GM18498 (cell line): ENCODE measurements at regions not wholly inside any gene's neighbourhood (a gene's known extent, or its start where the extent isn't known, plus 50 kb on each side); places are given as distances from the start of the nearest gene placed in this dataset.
"Not testable (repeated sequence)": the region's sequence is repeated elsewhere in the genome, so short reads cannot be mapped to it uniquely, and the experiment has no call there.

Experiments used
- ATAC-seq: cut with Tn5 transposase; IDR thresholded peaks from one replicate; pipeline ENCODE4 v1.9.1; 2021; ENCODE audit warnings: mild to moderate bottlenecking, moderate library complexity; ENCODE audit not compliant: unreplicated experiment

DNA sequence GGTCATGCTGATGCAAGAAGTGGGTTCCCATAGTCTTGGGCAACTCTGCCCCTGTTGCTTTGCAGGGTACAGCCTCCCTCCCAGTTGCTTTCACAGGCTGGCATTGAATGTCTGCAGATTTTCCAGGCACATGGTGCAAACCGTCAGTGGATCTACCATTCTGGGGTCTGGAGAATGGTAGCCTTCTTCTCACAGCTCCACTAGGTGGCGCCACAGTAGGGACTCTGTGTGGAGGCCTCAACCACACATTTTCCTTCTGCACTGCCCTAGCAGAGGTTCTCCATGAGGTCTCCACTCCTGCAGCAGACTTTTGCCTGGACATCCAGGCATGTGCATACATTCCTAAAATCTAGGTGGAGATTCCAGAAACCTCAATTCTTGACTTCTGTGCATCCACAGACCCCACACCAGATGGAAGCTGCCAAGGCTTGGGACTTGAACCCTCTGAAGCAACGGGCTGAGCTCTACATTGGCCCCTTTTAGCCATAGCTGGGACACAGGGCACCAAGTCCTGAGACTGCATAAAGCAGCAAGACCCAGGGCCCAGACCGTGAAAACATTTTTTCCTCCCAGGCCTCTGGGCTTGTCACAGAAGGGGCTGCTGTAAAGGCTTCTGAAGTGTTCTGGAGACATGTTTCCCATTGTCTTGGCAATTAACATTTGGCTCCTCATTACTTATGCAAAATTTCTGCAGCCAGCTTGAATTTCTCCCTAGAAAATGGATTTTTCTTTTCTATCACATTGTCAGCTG, 466.2 kb upstream of the PBX1 start:
- ATAC-seq: no peak

DNA sequence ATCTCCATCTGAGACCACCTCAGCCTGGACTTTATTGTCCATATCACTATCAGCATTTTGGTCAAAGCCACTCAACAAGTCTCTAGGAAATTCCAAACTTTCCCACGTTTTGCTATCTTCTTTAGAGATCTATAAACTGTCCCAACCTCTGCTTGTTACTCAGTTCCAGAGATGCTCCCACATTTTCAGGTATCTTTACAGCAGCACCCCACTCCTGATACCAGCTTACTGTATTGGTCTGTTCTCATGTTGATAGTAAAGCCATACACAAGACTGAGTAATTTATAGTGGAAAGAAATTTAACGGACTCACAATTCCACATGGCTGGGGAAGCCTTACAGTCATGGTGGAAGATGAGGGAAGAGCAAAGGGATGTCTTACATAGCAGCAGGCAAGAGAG, 465.4 kb upstream of the PBX1 start:
- no peak for ATAC-seq

DNA sequence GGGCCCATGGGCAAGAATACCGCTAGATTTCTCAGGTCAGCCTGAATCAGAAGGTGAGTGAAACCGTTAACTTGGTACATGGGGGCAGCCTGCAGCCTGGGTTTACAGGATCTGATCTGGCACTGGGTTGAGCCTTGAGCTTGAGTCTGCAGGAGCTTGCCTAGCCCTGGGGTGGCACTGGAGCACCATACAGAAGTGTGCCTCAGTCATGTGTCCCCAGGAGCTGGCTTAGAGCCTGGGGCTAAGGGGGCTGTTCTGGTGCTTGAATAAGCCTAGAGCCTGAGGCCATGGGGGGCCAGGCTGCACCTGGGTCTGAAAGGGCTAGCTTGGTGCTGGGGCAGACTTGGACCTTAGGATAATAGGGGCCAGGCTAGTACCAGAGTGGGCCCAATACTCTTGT, 457.2 kb upstream of the PBX1 start:
- no peak for ATAC-seq

DNA sequence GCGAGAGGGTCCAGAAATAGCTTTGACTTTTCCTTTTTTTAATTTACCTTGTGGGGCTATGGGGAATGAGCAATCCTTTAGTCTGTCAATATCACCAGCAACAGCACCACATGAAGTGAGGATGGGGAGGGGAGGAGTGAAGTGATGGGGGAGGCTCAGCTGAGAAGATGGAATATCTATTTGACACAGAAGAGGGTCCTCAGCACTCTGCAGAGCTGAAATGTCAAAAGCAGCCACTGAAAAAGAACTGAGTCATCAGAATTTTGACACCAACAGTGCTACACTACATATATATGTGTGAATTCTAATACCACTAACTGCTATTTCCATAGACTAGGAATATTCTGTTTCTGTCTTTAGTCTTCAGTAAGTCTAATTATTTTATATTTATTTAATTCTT, 427.0 kb upstream of the PBX1 start:
- no peak for ATAC-seq

DNA sequence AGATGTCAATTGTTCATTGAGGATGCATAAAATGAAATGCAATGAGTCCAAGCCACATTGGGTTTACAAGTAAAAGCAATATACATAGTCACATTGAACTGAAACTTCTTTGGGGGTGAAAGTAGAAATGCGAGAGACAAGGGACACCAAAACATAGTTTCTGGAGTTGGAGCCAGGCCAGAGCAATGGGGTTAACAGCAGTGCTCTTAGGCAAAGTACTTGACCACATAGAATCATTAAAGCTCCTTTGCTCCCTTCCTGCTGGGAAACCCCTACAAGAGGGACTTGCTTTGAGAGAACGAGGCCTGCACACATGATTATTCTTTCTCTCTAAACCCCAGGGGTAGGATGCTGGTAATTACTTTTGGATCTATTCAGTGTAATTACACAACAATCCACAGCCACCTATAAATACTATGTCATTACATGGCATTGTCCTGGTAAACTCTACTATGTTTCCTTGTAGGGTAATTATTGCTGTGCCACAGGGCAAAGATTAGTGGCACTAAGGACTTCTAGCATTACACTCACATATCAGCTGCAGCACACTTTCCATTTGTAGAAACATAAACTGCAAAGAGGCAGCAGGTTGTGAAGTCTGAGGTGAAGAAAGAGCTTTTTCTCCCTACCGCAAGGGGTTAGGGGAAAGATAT, 421.6 kb upstream of the PBX1 start:
- ATAC-seq: peak; percentile 50

DNA sequence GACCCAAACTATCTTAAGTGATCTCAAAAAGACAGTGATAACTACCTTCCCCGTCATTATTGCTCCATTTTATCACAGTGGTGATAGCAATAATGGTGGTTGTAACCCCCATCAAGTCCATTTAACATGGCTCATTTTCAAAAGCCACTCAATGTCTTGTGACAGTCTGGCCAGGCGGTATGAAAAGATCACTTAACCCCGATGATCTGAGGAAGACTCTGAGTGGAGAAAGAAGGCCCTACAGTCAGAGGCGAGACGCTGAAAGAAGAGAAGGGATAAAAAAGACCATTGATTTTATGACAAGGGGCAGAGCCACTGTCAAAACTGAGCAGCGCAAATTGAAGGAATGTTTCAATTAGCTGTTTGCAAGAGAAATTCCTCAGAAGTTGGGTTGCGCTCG, 417.2 kb upstream of the PBX1 start:
- no peak for ATAC-seq

DNA sequence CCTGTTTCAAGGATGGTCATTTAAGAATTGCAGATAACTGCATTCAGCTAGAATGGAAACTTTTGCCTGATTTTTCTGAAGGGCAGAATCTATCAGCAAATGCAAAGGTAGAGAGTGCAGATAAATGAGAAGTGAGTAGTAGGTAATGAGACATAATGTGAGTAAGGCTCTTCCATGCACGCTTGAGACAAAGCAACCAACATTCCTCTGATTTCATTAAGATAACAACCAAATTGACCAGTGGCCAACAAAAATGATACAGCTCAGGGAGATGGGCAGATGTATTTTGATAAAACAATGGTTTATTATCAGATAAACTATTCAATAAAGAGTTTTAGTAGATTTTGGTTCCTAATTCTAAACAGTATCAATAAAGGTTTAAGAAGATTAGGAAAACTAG, 404.4 kb upstream of the PBX1 start:
- no peak for ATAC-seq

DNA sequence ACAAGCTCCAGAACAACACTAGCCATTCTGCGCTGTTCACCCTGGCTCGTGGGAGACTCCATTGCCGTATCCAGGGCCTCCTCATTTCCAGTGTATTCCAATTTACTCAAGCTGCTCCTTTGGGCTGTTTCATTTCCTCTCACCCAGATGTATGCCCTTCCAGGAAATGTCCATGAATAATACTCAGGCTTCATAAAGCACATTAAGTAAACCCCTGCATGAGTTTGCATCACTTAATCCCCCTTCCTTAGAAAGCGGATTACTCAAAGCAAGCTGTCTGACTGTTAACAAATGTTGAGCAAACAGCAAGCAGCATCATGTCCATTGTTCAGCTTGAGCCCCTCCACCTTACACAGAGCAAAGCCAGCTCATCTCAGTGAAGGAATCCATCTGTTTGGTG, 403.6 kb upstream of the PBX1 start:
- no peak for ATAC-seq

DNA sequence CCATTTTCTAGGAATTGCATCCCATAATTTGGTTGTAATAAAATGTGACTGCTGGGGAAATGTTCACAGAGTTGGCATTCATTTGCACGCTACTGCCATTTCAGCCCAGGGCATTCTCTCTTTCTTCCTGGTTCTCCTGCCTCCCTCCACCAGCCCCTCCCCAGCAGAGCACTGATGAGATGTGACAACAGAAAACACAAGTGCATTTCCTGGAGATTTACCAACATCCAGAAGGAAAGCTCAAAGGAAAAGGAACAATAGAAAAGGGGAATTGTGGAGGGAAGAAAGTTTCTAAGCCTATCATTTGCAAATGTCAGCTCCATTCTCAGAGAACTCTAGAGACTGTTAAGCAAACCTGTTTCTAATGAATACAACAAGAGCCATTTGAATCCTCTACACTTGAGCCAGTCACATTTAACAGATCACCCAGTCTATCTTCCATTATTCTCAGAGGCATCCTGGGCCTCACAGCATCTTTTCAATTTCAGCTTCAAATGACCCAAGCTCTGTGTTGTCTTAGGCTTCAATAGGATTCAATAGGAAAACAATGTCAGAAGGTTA, 395.6 kb upstream of the PBX1 start:
- no peak for ATAC-seq

DNA sequence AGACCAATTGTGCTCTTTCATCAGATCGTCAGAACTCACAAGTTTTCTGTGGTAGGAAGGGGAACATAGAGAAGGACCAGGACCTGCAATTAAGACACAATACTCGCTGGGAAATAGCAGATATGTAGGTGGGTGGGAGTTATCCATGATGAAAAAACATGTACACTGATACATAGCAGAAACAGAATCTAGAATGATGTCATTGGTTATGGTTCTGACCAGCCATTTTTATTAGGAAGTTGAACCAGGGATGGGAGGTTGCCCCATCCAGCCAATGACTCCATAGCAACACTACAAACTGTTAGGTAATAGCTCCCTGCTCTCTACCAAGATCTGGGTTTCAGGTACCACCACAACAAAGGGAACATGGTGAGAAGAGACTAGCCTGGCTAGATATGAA, 393.5 kb upstream of the PBX1 start:
- no peak for ATAC-seq

DNA sequence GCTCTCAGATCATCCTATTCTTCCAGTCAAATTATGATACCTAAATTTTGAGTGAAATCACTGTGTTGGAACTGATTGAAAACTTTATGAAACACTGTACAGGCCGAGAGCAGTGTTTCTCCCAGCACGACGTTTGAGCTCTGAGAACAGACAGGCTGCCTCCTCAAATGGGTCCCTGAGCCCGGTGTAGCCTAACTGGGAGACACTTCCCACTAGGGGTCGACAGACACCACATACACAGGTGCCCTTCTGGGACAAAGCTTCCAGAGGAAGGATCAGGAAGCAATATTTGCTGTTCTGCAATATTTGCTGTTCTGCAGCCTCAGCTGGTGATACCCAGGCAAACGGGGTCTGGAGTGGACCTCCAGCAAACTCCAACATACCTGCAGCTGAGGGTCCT, 392.5 kb upstream of the PBX1 start:
- not testable (repeated sequence) for ATAC-seq

DNA sequence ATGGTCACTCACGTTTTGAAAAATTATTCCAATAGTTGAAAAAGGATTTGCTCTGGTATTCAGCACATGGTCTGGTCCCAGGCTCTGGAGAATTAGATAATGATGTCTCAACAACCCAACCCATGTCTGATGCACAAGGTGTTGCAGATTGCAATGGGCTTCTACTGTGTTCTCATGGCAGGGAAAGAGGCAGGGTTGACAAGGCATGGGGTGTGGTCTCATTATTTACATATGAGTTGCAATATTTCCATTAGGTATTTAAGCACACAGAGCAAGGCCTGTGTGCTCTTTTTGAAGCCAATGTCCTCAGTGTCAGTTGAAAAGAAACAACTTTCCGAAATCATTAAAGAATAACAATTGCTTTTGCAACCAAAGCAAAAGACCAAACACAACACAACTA, 381.9 kb upstream of the PBX1 start:
- ATAC-seq: no peak

DNA sequence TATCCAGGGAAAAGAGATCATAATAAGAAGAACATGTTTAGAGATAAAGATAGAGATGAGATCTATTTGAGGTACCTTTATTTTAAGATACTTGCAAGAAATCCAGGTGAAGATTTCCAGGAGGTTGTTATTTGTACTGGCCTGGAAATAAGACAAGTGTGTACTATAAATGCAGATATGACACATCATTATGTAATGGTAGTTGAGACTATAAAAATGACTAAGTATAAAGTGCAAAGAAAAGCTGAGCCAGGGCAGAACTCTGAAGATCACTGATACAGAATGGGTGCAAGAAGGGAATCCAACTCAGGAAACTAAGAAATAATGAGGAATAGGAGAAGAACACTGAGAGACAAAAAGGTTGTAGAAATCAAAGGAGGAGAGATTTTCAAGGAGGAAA, 378.2 kb upstream of the PBX1 start:
- ATAC-seq: no peak

DNA sequence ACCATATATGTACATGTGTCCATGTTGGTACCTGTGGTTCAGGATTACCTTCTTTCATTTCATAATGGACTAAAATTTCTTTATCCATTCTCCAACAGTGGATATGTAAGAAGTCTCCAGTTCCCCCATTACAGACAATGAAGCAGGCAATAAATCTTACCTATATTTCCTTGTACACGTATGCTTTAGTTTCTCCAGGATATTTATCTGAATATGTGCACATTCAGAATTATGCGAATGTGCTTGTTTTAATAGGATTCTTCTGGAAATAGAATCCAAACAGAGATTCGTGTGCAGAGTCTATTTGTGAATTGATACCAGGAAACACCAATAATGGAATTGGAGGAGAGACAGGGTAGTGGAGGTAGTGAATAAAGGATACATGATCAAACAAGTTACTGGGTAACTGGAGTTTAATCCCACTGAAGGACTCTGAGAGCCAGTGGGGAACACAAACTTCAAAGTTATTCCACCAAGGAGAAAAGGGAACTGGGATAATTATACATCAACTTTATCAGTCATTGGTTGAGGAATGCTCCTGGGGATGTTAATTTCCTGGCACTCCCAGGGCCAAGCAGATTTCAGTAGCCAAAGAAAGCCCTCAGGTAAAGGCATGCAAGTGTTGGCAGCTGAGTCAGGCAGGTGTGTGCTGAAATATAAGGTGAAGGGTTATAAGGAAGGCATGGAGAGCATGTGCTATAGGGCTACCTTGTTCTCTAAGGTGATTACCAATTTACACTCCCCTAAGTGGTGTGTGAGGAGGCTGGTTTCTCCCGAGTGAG, 374.9 kb upstream of the PBX1 start:
- ATAC-seq: no peak

DNA sequence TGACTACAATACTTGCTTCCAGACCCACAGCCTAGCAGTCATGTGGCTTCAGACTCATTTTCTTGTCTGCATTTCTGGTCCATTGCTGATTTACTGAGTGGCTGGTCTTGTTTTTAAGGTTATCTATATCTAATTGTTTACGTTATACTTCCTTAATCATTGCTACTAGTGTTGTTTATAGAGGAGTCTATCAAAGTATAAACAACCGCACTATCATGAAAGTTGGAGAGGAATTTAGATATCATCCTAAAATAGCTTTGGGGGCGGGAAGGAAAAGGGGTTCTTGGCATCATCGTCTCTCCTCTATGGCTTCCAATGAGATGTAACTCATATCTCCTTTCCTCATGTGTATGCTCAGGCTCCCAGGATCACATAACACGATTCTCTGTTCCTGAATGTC, 372.1 kb upstream of the PBX1 start:
- ATAC-seq: no peak

DNA sequence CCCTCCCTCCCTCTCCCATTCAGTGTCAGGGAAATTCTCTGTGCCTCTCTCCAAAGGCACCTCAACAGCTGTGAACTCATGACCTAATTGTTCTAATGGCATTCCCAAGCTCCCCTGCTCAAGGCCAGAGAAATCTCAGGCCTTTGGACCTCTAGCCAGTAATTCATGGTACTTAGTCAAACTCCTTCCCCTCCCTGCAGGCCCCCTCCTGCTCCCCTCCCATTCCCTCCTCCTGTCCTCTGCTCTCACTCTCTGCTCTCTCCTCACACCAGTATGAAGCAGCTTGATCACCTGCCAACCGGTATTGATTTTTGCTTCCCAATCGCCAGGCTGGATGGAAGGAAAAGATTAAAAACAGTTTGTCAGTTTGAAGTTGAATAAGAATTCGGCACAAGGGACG, 370.5 kb upstream of the PBX1 start:
- no peak for ATAC-seq

DNA sequence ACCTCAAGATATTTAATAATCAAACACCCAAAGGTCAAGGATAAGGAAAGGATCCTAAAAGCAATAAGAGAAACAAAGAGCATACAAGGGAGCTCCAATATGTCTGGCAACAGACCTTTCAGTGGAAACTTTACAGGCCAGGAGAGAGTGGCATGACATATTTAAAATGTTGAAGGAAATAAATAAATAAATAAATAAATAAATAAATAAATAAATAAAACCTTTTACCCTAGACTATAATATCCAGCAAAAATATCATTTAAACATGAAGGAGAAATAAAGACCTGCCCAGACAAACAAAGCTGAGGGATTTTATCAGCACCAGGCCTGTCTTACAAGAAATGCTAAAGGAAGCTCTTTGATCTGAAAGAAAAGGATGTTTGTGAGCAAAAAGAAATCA, 367.8 kb upstream of the PBX1 start:
- no peak for ATAC-seq

DNA sequence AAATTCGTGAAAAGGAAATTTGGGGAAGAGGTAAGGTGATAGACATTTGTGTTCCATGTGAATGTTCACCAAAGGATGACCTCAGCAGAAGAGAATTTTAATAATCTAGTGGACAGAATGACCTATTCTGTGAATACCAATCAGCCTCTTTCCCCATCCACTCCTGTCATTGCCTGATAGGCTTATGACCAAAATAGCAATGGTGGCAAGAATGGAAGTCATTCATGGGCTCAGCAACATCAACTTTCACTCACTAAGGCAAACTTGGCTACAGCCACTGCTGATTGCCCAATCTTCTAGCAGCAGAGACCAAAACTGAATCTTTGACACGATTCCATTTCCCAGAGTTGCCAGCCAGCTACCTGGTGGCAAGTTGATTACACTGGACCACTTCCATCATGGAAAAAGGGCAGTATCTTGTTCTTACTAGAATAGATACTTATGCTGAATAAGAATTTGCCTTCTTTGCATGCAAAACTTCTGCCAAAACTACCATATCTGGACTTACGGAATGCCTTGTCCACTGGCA, 348.7 kb upstream of the PBX1 start:
- no peak for ATAC-seq

DNA sequence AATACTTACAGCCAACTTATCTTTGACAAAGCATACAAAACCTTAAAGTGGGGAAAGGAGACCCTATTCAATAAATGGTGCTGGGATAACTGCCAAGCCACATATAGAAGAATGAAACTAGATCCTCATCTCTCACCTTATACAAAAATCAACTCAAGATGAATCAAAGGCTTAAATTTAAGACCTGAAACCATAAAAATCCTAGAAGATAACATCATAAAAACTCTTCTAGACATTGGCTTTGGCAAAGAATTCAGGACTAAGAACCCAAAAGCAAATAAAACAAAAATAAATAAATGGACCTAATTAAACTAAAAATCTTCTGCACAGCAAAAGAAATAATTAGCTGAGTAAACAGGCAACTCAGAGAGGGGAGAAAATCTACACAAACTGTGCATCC, 335.6 kb upstream of the PBX1 start:
- no peak for ATAC-seq

DNA sequence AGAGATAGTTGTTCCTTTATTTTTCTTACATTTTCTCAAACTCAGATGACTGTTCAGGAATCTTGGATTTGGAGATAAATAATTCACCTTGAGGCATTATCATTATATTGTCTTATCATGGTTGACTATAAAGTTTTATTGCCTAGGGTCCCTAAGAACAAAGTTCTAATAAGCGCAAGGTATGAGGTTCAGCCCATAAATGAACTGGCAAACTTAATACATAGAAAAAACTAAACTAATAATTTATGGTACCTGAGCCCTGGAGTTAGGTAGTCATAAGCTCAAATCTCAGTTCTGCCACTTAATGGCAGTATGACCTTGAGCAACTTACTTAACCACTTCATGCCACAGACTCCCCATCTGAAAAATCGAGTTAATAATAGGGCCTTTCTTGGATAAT, 334.0 kb upstream of the PBX1 start:
- ATAC-seq: no peak

DNA sequence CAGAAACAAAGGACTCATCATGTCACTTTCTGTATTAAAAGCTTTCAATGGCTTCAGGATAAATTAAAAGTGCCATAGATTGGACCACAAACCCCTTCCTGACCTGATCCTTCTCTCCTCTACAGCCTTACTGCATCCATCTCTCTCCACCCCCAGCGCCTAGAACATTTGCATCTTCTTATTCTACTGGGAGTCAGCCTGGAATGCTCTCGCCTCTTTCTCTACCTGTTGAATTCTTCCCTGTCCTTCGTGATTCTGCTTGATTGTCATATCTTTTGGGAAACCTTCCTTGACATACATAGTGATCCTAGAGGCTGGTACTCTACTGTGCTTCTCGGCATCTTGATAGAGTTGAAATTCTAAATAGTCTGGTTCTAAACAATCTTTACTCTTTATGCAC, 332.0 kb upstream of the PBX1 start:
- ATAC-seq: no peak

DNA sequence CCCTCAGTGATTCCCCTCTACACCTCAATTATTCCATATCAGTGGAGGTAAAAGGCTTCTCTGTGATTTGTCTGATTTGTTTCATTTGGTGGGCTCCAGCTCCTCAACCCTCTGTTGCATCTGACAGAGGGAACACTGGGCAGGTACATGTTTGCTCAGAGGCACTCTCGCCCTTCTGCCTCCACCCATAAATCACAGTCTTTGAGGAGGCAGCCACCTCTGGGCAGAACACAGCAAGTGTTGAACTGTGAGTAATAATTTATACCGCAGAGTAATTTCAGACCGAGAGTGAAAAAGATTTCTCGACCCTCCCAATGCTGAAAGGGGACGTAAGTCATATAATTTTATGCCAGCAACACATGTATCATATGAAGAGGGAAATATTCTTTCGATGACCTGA, 330.1 kb upstream of the PBX1 start:
- ATAC-seq: no peak
